ENCODE measurements at regions not wholly inside any gene's neighbourhood (a gene's known extent, or its start where the extent isn't known, plus 50 kb on each side); places are given as distances from the start of the nearest gene placed in this dataset.

- DNase-seq (ENCODE audit: low spot score), result no peak
Measured at GRCh38 chr13:112124141-112124540, 57.2 kb downstream of the SOX1 start.

- DNase-seq (ENCODE audit: low spot score), result no peak
Measured at GRCh38 chr13:112127564-112128330, 60.8 kb downstream of the SOX1 start.

GRCh38 chr13:112128331-112128610, 61.3 kb downstream of the SOX1 start:
- no peak for DNase-seq (ENCODE audit: low spot score)

GRCh38 chr13:112130418-112130817, 63.5 kb downstream of the SOX1 start:
- DNase-seq (ENCODE audit: low spot score), result no peak

- no peak for DNase-seq (ENCODE audit: low spot score)
Measured at GRCh38 chr13:112131081-112131712, 64.2 kb downstream of the SOX1 start.

- DNase-seq (ENCODE audit: low spot score), result no peak
Measured at GRCh38 chr13:112131713-112132113, 64.8 kb downstream of the SOX1 start.

- DNase-seq (ENCODE audit: low spot score), result no peak
Measured at GRCh38 chr13:112132142-112132541, 65.2 kb downstream of the SOX1 start.

- DNase-seq (ENCODE audit: low spot score), result no peak
Measured at GRCh38 chr13:112132619-112133018, 65.7 kb downstream of the SOX1 start.

- DNase-seq (ENCODE audit: low spot score), result no peak
Measured at GRCh38 chr13:112133499-112134390, 66.8 kb downstream of the SOX1 start.

- DNase-seq (ENCODE audit: low spot score), result no peak
Measured at GRCh38 chr13:112134391-112135075, 67.6 kb downstream of the SOX1 start.

- DNase-seq (ENCODE audit: low spot score), result no peak
Measured at GRCh38 chr13:112136095-112136494, 69.1 kb downstream of the SOX1 start.

- no peak for DNase-seq (ENCODE audit: low spot score)
Measured at GRCh38 chr13:112137144-112137543, 70.2 kb downstream of the SOX1 start.

GRCh38 chr13:112140366-112140765, 73.4 kb downstream of the SOX1 start:
- no peak for DNase-seq (ENCODE audit: low spot score)

GRCh38 chr13:112141643-112142400, 74.9 kb downstream of the SOX1 start:
- no peak for DNase-seq (ENCODE audit: low spot score)

- no peak for DNase-seq (ENCODE audit: low spot score)
Measured at GRCh38 chr13:112142401-112142930, 75.5 kb downstream of the SOX1 start.

- no peak for DNase-seq (ENCODE audit: low spot score)
Measured at GRCh38 chr13:112143046-112143752, 76.2 kb downstream of the SOX1 start.

GRCh38 chr13:112143753-112144615, 77.0 kb downstream of the SOX1 start:
- DNase-seq (ENCODE audit: low spot score), result no peak

- no peak for DNase-seq (ENCODE audit: low spot score)
Measured at GRCh38 chr13:112144616-112145550, 77.9 kb downstream of the SOX1 start.

Data from COLO829 (cell line).